ENCODE measurements at regions not wholly inside any gene's neighbourhood (a gene's known extent, or its start where the extent isn't known, plus 50 kb on each side); places are given as distances from the start of the nearest gene placed in this dataset.

GRCh38 chr12:66971816-66972215 lies 292.9 kb upstream of the GRIP1 start:
- DNase-seq, result no peak

- no peak for DNase-seq
Measured at GRCh38 chr12:66976526-66976925, 292.6 kb upstream of the CAND1 start.

- no peak for DNase-seq
Measured at GRCh38 chr12:66978802-66979201, 290.4 kb upstream of the CAND1 start.

GRCh38 chr12:66979251-66979650 lies 289.9 kb upstream of the CAND1 start:
- no peak for DNase-seq

GRCh38 chr12:66984077-66984476 lies 285.1 kb upstream of the CAND1 start:
- no peak for DNase-seq

GRCh38 chr12:66984962-66985361 lies 284.2 kb upstream of the CAND1 start:
- DNase-seq, result no peak

- no peak for DNase-seq
Measured at GRCh38 chr12:66999141-66999540, 270.0 kb upstream of the CAND1 start.

- no peak for DNase-seq
Measured at GRCh38 chr12:67001251-67001650, 267.9 kb upstream of the CAND1 start.

- DNase-seq, result no peak
Measured at GRCh38 chr12:67002720-67003119, 266.4 kb upstream of the CAND1 start.

GRCh38 chr12:67006610-67007009 lies 262.5 kb upstream of the CAND1 start:
- DNase-seq, result no peak

- no peak for DNase-seq
Measured at GRCh38 chr12:67014642-67015041, 254.5 kb upstream of the CAND1 start.

- DNase-seq, result no peak
Measured at GRCh38 chr12:67018105-67018504, 251.1 kb upstream of the CAND1 start.

- DNase-seq, result no peak
Measured at GRCh38 chr12:67019070-67019469, 250.1 kb upstream of the CAND1 start.

GRCh38 chr12:67025543-67026114 lies 243.5 kb upstream of the CAND1 start:
- peak; percentile 81 for DNase-seq

- no peak for DNase-seq
Measured at GRCh38 chr12:67026487-67027246, 242.5 kb upstream of the CAND1 start.

- DNase-seq, result no peak
Measured at GRCh38 chr12:67028529-67028928, 240.6 kb upstream of the CAND1 start.

- DNase-seq, result no peak
Measured at GRCh38 chr12:67034110-67034879, 234.9 kb upstream of the CAND1 start.

- DNase-seq, result no peak
Measured at GRCh38 chr12:67035121-67035520, 234.0 kb upstream of the CAND1 start.

GRCh38 chr12:67038486-67038885 lies 230.7 kb upstream of the CAND1 start:
- no peak for DNase-seq

- no peak for DNase-seq
Measured at GRCh38 chr12:67039995-67040860, 228.9 kb upstream of the CAND1 start.

- no peak for DNase-seq
Measured at GRCh38 chr12:67040861-67041137, 228.4 kb upstream of the CAND1 start.

GRCh38 chr12:67042697-67043131 lies 226.4 kb upstream of the CAND1 start:
- no peak for DNase-seq

- no peak for DNase-seq
Measured at GRCh38 chr12:67043771-67044170, 225.4 kb upstream of the CAND1 start.

Measured in stimulated activated CD8-positive, alpha-beta memory T cell treated with anti-CD3 and anti-CD28 coated beads, Interleukin-4, amount 100 ng/mL, for 48 hours (primary cell).